NCI-H345 (cell line): ENCODE measurements at regions not wholly inside any gene's neighbourhood (a gene's known extent, or its start where the extent isn't known, plus 50 kb on each side); places are given as distances from the start of the nearest gene placed in this dataset.

ENCODE experiments used
- DNase-seq: peaks from one replicate; lab custom pipeline; 2025; lab: John Stamatoyannopoulos, UW

DNA sequence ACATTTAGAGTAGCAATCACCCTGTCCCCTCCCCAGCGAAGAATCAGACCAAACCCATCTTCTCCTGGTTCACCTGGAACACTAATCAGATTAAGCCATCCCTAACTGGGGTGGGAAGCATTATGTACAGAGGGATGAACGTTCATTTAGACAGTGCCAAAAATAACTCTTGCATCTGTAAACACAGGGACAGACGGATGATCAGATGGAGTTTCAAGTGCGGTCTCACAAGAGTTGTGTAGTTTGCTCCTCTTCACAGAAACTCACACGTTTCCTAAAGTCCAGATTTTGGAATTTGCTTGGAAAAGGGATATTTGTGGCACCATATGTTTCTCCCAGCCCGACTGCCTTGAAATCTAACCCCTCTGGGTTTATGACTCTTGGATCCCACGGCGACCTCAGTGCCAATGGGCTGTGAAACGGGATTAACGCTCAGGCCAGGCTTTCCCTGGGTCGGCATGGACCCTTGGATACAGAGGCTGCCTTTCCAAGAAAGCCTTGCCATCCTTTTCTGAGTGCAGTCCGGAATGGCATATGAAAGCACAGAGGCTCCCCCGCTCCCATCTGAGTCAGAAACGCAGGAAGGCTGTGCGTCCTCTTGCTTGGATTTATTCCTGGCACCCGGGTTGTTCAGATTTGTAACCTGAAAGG is 293.2 kb upstream of the HABP2 start:
- DNase-seq, result no peak

DNA sequence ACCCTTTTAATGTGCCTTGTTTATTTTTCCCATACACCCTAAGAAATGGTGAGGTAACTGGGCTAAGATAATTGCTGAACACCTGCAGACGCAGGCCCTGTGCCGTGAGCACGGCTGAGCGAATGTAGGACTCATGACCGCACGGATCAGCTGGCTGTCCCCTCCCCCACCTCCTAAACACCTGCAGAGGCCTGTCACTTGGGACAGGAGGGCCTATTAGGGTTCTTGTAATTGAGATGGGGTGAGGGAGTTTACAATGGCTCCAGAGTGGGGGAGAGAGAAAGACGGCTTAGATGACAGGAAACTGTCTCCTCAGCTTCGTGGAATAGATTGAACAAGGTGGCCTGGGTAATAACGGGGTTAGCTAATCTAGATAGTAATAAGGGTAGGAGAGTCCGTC is 291.7 kb upstream of the HABP2 start:
- no peak for DNase-seq

DNA sequence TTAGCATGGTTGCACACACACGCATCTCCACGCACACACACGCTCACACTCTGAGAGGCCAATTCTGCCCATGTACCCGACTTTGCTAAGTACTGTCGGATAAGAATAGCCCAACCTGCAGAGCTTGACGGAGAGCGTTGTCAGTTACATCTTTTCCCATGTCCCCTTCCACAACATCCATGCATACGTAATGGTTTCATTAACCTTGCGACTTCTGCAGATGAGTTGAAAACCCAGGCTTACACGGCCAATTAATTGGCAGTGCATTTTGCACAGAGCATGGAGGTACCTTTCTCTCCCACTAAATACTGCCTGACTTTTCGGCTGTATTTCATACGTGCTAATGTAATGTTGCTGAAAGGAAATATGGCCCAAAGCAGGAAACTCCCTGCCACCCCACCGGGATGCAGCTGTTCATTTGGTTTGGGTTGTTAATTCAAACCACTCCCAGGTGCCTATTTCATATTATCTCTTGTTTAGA is 291.2 kb upstream of the HABP2 start:
- no peak for DNase-seq

DNA sequence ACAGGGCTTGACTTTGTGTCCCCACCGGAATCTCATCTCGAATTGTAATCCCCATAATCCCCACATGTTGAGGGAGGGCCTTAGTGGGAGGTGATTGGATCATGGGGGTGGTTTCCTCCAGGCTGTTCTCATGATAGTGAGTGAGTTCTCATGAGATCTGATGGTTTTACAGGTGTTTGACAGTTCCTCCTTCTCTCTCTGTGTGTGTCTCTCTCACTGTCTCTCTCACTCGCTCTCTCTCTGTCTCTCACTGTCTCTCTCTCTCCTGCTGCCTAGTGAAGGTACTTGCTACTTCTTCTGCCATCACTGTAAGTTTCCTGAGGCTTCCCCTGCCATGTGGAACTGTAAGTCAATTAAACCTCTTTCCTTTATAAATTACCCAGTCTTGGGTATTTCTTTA is 289.8 kb upstream of the HABP2 start:
- DNase-seq, result no peak

DNA sequence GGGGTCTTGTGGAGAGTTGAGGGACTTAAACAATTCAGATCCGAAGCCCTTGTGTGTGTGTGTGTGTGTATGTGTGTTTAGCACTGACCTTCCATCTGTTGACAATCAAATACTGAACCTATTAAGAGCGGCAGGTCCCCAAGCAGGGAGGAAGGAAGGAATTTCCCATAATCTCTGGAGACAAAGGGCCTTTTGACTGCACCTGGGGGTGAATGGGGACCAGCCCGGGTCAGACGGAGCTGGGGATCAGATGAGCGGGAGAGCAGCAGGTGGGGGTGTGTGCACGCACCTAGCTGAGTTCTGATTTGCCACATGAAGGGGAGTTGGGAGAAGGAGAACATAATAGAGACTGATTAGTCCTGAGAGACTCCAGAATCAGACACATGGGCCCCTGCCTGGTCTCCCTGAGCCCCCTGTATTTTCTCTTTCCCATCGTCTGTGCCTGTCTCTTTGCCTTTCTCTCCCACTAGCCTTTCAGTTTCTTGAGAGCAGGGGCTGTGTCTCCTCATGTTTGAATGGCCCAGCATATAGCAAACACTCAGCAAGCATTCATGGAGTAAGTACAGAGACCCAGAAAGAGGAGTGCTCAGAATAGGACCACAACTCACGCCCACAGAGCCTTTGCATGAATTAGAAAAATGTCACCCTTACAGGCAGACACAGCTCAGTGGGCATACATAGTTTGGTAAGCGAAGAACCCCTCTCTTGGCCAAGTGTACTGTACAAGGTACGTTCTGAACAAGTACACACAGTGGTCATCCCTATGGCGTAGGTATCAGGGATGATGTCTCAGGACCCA is 288.3 kb upstream of the HABP2 start:
- DNase-seq, result no peak

DNA sequence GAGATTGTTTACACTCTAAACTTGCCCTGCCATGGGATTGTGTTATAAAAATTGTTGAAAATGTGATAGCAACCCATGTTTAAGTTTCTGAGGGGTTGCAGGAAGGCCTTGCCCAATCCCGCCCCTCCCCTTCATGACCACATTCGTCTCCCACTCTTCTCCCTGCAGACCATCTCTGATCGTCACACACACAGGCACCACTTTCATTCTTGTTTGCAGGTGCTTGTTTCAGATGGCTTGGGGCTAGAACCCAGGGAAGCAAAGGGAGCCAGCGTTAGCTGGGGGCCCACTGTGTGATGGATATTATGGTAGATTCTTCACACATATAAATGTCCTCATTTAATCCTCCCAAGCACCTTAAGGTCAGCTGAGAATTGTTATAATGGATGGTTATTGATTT is 286.7 kb upstream of the HABP2 start:
- no peak for DNase-seq

DNA sequence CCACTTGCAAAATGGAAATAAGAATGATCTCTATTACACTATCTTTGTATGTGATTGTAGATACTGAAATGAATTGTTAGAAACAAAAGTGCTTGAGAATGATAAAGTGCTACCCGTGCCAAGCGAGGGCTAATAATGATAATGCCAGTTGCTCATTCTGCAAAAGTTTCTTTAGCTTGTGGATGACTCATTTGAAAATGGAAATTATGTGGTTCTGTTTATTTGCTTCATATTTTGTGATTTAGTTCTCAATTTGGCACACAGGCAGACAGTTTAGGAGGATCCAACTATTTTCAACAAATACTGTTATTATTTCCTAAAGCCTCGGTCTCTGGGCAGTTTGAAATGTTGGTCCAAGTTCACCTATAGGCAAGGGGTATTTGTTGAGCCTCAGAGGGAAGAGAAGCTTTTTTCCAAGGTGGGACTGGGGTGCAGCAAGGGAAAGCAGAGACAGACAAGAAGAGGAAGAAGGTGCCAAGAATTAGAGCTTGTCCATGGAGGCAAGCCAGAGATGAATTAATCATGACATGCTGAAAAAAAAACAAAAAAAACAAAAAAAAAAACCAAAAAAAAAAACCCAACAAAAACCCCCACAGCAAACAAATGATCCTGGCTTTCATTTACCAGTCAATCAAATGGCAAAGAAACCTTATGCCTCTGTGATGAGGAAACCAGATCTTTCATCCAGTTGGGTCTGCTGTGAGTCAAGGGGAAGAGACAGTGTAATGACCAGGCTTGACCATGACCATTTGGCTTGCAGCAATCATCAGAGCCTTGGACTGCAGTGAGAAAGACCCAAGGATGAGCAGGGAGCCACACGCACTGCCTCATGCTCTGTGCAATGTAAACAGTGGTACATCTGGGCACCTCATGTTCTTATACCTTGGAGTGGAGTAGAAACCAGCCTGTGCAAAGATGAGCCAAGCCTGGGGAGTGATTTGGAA is 285.0 kb upstream of the HABP2 start:
- no peak for DNase-seq

DNA sequence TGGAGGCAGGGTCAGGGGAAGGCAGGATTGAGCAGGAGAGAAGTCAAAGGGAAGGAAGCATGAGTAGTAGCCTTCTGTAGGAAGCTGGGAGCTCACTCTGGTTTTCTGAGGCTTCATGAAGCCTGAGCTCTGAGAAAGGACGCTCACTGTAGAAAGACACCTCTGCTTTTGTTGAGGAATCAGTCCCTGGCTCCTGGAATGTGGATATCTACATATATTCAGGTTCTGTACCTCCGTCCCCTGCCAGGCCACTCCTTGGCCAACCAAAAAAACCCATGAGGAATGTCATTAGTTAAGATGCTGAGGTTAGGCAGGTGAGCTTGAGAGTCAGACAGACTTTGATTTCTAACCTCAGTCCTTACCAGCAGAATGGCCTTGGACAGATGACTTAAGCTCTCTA is 283.5 kb upstream of the HABP2 start:
- DNase-seq, result no peak

DNA sequence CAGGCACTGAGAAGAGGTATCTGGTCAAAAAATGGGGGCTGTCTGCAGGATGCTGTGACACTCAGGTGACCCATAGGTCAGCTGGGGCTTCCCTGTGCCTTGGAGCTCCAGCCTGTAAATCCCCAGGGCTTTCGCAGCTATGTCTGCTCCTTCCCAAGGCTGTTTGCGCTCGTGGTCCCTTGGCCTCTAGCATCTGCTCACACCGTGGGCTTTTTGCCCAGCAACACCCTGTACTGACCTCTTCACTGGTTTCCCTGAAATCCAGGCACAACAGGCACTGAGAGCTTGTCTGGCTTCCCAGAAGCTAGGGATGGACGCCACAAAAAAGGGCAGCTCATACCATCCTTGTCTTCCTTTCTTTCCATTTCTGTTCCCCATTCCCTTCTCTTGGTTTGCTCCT is 280.3 kb upstream of the HABP2 start:
- DNase-seq, result no peak

DNA sequence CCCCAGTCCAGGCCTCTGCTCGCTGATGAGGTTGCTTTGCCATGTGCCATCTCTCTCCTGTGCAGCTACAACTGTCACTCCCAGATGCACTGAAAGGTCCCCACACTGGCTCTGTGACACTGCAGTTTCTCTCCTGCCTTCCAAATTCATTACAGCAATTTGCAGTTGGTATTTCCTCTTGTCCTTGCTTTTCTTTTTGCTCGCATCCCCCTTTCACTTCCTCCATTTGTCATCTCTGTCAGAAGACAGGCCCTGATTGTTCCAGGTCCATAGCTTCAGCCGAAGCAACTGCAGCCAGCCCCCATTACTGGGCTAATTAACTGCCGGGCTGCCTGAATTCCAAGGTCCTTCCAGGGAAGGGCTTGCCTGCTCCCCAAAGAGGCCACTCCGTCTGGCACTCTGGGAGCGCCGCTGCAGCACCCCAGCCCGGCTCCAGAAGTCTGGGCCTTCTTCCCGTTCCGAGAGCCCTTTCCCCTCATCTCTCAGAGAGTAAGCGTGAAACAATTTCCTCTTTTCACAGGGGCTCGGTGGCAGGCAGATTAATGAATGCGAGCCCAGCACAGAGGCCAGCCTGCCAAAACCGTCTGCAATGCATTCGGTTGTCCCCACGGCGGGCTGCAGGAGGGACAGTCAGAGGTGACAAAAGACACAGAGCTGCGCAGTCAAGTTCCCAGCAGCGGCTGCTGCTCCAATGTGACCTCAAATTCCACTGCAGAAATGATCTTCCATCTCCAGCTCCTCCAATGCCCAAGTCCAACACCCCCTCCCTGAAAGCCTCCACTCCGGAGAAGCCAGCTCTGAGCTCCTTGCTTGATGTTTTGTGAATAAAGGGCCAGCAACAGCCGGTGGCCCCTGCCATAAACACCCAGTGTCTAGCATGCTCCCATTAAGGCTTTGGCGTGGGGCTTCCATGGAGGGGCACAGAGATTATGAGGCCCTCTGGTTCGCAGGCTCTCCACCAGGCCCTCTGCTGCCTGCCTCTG is 279.4 kb upstream of the HABP2 start:
- no peak for DNase-seq

DNA sequence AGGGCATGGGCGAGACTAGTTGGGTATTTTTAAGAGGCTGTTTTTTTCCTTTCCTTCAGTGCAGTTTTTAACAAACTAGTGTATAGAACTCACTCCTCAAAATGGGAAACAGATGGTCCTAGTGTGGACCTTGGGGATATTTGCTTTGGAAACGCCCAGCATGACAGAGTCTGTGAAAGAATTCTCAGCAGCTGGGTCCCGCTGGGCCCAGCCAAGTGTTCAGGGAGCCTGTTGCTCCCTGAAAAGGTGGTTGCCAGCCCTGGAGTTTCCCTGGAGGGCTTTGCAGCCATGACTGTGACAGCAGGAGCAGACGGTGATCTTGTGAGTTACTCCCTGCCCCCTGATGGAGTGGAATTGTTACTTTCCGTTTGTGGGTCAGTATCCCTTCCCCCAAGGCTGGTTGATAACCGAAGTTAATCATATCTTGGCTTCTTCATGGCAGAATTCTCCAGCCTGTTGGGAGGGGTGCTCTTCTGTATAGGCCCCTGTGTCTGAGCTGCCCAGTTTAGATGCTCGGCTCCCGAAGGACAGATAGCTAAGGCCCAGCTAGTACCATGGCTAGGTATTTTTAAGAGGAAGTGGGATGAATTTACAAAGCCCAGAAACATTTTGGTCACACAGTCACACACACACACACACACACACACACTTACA is 278.6 kb upstream of the HABP2 start:
- no peak for DNase-seq

DNA sequence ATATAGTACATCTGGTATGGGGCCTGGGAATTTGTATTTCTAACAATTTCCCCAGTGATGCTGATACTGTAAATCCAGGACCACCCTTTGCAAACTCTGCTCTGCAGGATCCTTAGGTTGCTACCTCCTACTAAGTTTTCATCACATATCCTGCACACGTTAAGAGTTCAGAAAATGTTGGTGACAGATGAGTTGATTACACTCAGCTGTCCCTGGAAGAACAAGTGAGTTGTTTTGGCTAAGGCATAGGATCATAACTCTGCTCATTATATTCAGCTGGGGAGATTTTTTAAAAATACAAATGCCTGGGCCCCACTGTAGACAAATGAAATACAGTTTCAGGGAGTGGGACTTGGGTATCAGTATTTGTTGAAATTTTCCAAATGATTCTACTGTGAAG is 274.6 kb upstream of the HABP2 start:
- DNase-seq, result no peak

DNA sequence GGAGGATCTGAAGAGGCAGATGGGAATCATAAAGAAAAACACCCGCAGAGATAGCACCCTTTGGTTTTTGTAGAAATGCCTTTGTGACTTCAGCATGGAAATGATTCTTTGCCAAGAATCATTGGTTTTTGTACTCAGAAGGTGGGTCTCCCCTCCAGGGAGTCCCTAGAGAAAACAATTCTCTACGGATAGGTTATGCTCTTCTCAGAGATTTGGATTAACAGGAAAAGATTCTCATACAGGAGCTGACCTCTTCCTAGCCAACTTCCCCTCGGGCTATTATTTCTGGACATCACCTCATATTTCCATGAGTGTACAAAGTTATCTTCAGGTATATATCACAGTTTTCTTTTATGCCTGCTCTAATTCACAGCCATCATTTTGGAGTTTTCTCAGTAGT is 274.2 kb upstream of the HABP2 start:
- no peak for DNase-seq

DNA sequence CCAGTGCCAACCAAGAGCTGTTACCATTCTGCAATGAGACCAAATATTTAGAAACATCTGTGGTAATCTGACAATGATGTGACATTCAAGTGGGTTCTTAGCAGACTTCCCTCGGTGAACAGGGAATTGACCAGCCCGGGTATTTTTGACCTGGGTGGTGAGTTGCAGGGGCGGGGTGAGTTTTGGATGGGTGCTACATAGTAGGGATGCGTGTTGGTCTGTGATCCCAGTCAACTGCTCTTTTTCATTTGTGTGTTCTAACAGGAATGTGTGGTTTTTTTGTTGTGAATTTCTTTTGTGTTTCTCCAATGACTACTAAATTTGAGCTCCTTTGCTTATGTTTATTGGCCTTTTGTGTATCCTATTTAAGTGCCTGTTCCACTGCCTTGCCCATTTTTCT is 273.6 kb upstream of the HABP2 start:
- DNase-seq, result no peak

DNA sequence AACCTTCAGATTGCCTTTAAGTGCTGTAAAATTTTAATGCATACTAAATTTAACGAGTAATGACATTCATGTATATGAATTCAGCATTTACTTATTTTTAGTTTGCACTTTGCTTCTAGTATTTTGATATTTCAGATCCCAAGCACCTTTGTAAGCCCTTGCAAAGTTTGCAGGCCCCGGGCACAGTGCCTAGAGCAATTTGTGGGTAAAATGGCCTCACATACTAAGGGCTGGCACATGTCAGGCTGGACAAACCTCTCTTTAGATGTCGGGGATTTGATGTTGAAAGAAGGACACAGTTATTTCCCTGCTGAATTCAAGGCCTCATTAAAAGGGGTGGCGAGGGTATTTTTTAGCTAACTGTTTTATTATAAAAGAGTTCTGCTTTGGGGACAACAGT is 270.3 kb upstream of the HABP2 start:
- no peak for DNase-seq

DNA sequence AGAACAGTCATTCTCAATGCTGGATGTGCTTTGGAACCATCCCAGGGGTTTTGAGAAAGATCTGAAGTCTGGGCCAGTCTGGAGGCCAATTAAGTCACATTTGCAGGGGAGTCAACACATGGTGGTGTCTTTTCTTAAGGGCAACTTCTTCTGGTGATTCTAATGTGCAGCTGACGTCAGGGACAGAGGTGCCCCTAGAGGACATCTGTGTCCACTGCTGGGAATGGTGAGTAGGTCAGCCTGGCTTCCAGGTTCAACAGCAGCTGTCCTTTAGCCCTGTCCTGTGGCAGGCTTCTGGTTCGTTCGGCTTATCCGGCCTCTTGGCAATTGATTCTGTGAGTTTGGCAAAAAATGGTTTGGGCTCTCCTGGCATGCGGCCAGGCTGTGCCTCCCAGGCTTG is 269.7 kb upstream of the HABP2 start:
- no peak for DNase-seq

DNA sequence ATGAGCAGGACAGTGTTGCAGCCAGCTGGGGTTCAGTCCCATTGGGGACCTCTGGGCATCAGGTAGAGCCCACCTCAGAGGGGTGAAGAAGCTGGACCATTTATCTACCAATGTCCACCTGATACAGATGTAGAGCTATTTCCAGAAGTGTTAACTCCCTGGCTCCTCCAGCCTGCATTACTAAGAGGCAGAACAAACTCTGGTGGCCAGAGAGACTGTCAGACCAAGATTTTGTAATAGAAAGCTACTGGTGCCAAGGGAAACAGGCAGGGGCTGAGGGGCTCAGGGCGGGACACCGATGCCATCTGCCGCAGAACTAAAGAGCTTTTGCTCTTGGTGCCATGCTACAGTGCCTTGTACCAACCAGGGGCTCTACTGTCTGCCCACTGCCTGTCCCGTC is 268.2 kb upstream of the HABP2 start:
- no peak for DNase-seq

DNA sequence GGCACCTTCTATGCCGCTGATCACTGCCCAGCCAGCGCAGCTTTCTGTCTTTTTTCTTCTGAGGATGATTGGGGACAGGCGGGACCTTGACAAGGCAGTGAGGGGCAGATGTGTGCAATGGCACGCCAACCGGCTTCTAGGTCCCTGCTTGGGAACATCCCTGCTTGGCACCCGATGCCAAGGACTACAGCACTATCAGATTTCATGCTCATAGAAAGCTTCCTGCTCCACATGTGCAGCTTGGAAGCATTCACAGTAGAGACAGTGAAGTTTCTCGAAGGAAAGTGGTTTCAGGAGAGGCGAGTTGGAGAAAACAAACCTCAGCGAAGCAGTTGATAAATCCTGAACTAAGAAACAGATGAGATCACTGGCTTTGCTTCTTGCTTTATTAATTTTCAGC is 267.5 kb upstream of the HABP2 start:
- no peak for DNase-seq

DNA sequence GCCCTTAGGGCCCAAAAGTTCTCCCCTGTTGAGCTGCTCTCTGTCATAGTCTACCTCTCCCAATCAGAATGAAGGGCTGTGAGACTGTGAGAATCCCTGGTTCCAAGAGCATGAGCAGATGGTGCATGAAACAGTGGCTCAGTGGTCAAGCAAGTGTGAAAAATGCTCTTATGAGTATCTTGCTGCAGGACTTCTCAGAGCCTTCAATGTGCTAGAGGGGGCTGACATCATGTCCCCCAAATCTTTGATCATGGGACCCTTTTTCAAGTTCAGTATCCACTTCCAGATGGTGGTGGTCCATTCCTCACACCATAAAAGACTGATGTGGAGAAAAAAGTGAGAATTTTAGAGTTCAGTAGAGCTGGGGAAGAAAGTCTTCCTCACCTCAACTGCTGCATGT is 265.3 kb upstream of the HABP2 start:
- no peak for DNase-seq

DNA sequence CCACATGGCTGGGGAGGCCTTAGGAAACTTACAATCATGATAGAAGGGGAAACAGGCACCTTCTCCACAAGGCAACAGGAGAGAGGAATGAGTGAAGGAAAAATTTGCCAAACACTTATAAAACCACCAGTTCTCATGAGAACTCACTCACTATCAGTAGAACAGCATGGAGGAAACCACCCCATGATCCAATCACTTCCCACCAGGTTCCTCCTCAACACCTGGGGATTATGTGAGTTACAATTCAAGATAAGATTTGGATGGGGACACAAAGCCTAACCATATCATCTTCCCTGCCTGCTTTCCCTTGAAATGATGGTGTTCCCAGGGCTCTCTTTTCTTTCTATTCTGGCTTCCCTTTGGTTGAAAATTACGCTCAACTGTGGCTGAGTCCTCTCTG is 262.7 kb upstream of the HABP2 start:
- no peak for DNase-seq

DNA sequence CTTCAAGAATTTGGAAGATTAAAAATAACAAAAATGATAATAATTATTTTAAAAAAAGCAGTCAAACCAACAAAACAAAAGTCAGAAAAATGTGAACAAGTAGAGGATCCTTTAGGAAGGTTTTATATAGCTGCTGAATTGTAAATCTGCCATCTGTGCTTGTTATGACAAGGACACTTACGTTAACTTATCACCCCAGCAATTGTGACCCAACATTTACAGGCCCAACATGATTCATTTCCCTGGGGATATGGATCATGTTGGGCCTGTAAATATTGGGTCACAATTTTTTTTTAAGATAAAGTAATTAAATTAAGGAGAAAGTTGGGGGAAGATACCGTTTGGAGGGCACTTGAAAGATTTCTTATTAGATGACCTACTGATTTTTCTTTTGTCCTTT is 261.4 kb upstream of the HABP2 start:
- DNase-seq, result no peak
